COR-L47 (cell line): ENCODE measurements at regions not wholly inside any gene's neighbourhood (a gene's known extent, or its start where the extent isn't known, plus 50 kb on each side); places are given as distances from the start of the nearest gene placed in this dataset.
"Not testable (repeated sequence)": the region's sequence is repeated elsewhere in the genome, so short reads cannot be mapped to it uniquely, and the experiment has no call there.

ENCODE experiments used
- DNase-seq: peaks from one replicate; lab custom pipeline; 2025; lab: John Stamatoyannopoulos, UW

- DNase-seq: no peak
These were observed 443.7 kb upstream of the FGF16 start for GRCh38 chrX:77003530-77003929.

- no peak for DNase-seq
These were observed 443.2 kb upstream of the FGF16 start for GRCh38 chrX:77003956-77004355.

GRCh38 chrX:77009691-77010090, 437.5 kb upstream of the FGF16 start:
- no peak for DNase-seq

GRCh38 chrX:77014377-77015372, 432.5 kb upstream of the FGF16 start:
- DNase-seq: peak; percentile 5

- DNase-seq: no peak
These were observed 430.1 kb upstream of the FGF16 start for GRCh38 chrX:77017093-77017492.

GRCh38 chrX:77046180-77046810, 400.9 kb upstream of the FGF16 start:
- DNase-seq: not testable (repeated sequence)

- no peak for DNase-seq
These were observed 386.6 kb upstream of the FGF16 start for GRCh38 chrX:77060572-77060971.

- no peak for DNase-seq
These were observed 386.2 kb upstream of the FGF16 start for GRCh38 chrX:77061022-77061421.

GRCh38 chrX:77061545-77061944, 385.6 kb upstream of the FGF16 start:
- DNase-seq: no peak

GRCh38 chrX:77065896-77066295, 381.3 kb upstream of the FGF16 start:
- DNase-seq: no peak

GRCh38 chrX:77070202-77070918, 376.8 kb upstream of the FGF16 start:
- DNase-seq: no peak

GRCh38 chrX:77076896-77077295, 370.3 kb upstream of the FGF16 start:
- DNase-seq: no peak

- not testable (repeated sequence) for DNase-seq
These were observed 366.0 kb upstream of the FGF16 start for GRCh38 chrX:77081237-77081636.

GRCh38 chrX:77085372-77085771, 361.8 kb upstream of the FGF16 start:
- DNase-seq: no peak

GRCh38 chrX:77087529-77088169, 359.5 kb upstream of the FGF16 start:
- DNase-seq: no peak

GRCh38 chrX:77088233-77088632, 359.0 kb upstream of the FGF16 start:
- no peak for DNase-seq

GRCh38 chrX:77114501-77114900, 332.7 kb upstream of the FGF16 start:
- DNase-seq: no peak

- no peak for DNase-seq
These were observed 328.5 kb upstream of the FGF16 start for GRCh38 chrX:77118686-77119085.

- no peak for DNase-seq
These were observed 327.5 kb upstream of the FGF16 start for GRCh38 chrX:77119706-77120105.

GRCh38 chrX:77123917-77124316, 323.3 kb upstream of the FGF16 start:
- not testable (repeated sequence) for DNase-seq

GRCh38 chrX:77127571-77127970, 319.6 kb upstream of the FGF16 start:
- not testable (repeated sequence) for DNase-seq

- DNase-seq: no peak
These were observed 303.3 kb upstream of the FGF16 start for GRCh38 chrX:77143907-77144306.
